ENCODE measurements at regions not wholly inside any gene's neighbourhood (a gene's known extent, or its start where the extent isn't known, plus 50 kb on each side); places are given as distances from the start of the nearest gene placed in this dataset.

GRCh38 chr4:160492181-160492580 lies 1389.3 kb downstream of the RAPGEF2 start:
- Histone ChIP-seq H3K9me2 (replicated peaks; ENCODE audit: insufficient read depth, low read length) (no peaks in the 10 kb centered on the region), H3K4me2 (ENCODE audit: low read depth, low read length) (no peak overlapping the region), H3K79me2 (ENCODE audit: low read length) (no peaks in the 10 kb centered on the region), H3F3A (ENCODE audit: insufficient read depth, low read length) (no peaks in the 10 kb centered on the region), H3K9me3 (replicated peaks; ENCODE audit: insufficient read depth, low read length) (no peaks in the 10 kb centered on the region), H3K36me3 (replicated peaks; ENCODE audit: insufficient read depth, low read length) (no peaks in the 10 kb centered on the region), H3K4me1 (ENCODE audit: low read length) (no peaks in the 10 kb centered on the region), H3K4me3 (ENCODE audit: low read length) (no peak overlapping the region), H3K27me3 (replicated peaks; ENCODE audit: insufficient read depth, low read length) (no peaks in the 10 kb centered on the region), H3K9ac (ENCODE audit: low read length) (no peak overlapping the region), H3K27ac (ENCODE audit: low read length) (no peak overlapping the region), H4K20me1 (ENCODE audit: insufficient read depth, low read length) (no peaks in the 10 kb centered on the region), H2AFZ (ENCODE audit: low read length) (no peak overlapping the region)
- no peak for DNase-seq
- no peak for TF ChIP-seq EZH2phosphoT487 (IDR thresholded peaks at IDR 0.05; ENCODE audit: low read length)
- TF ChIP-seq, protein P1, sequence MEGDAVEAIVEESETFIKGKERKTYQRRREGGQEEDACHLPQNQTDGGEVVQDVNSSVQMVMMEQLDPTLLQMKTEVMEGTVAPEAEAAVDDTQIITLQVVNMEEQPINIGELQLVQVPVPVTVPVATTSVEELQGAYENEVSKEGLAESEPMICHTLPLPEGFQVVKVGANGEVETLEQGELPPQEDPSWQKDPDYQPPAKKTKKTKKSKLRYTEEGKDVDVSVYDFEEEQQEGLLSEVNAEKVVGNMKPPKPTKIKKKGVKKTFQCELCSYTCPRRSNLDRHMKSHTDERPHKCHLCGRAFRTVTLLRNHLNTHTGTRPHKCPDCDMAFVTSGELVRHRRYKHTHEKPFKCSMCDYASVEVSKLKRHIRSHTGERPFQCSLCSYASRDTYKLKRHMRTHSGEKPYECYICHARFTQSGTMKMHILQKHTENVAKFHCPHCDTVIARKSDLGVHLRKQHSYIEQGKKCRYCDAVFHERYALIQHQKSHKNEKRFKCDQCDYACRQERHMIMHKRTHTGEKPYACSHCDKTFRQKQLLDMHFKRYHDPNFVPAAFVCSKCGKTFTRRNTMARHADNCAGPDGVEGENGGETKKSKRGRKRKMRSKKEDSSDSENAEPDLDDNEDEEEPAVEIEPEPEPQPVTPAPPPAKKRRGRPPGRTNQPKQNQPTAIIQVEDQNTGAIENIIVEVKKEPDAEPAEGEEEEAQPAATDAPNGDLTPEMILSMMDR (IDR thresholded peaks at IDR 0.05; ENCODE audit: low read length): no peak
- no peak for TF ChIP-seq EZH2 (optimal IDR thresholded peaks at IDR 0.05; ENCODE audit: low read depth, low read length)

DNA sequence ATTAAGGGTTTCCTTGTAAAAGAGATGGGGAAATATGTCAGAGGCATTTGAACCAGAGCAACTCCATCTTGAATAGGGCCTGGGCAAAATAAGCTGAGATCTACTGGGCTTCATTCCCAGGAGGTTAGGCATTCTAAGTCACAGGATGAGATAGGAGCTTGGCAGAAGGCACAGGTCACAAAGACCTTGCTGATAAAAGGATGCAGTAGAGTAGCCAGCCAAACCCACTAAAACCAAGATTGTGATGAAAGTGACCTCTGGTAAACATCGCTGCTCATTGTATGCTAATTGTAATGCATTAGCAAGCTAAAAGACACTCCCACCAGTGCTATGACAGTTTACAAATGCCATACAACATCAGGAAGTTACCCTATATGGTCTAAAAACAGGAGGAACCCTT lies 1390.3 kb downstream of the RAPGEF2 start:
- Histone ChIP-seq H3K79me2 (ENCODE audit: low read length) (no peaks in the 10 kb centered on the region), H3K4me2 (ENCODE audit: low read depth, low read length) (no peak overlapping the region), H3K4me1 (ENCODE audit: low read length) (no peaks in the 10 kb centered on the region), H2AFZ (ENCODE audit: low read length) (no peak overlapping the region), H3K27ac (ENCODE audit: low read length) (no peak overlapping the region), H3K27me3 (replicated peaks; ENCODE audit: insufficient read depth, low read length) (no peaks in the 10 kb centered on the region), H4K20me1 (ENCODE audit: insufficient read depth, low read length) (no peaks in the 10 kb centered on the region), H3F3A (ENCODE audit: insufficient read depth, low read length) (no peaks in the 10 kb centered on the region), H3K9ac (ENCODE audit: low read length) (no peak overlapping the region), H3K9me2 (replicated peaks; ENCODE audit: insufficient read depth, low read length) (no peaks in the 10 kb centered on the region), H3K9me3 (replicated peaks; ENCODE audit: insufficient read depth, low read length) (no peaks in the 10 kb centered on the region), H3K4me3 (ENCODE audit: low read length) (no peak overlapping the region), H3K36me3 (replicated peaks; ENCODE audit: insufficient read depth, low read length) (no peaks in the 10 kb centered on the region)
- TF ChIP-seq EZH2 (optimal IDR thresholded peaks at IDR 0.05; ENCODE audit: low read depth, low read length) (no peak), EZH2phosphoT487 (IDR thresholded peaks at IDR 0.05; ENCODE audit: low read length) (no peak)
- TF ChIP-seq, protein P1 (IDR thresholded peaks at IDR 0.05; ENCODE audit: low read length): no peak
- no peak for DNase-seq

DNA sequence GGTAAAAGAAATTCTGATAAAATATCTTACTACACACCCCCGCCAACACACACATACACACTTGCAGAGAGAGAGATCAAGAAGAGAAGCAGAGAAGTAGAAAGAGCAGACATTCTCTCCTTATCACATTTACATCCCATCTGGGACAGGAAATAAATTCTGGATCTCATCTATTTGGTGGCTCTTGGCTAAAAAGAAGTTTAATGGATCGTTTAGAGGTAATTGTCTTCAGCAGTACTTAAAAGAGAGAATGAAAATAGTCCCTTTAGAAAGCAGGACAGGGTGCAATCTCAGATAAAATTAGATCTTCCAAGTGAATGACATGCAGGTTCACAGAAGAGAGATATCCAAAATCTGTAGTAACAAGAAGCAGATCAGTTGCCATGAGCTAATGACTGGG lies 1392.5 kb downstream of the RAPGEF2 start:
- H3K36me3 ChIP-seq (replicated peaks; ENCODE audit: insufficient read depth, low read length): no peaks in the 10 kb centered on the region
- H4K20me1 ChIP-seq (ENCODE audit: insufficient read depth, low read length): no peaks in the 10 kb centered on the region
- H3F3A ChIP-seq (ENCODE audit: insufficient read depth, low read length): no peaks in the 10 kb centered on the region
- no peak overlapping the region for H3K4me3 ChIP-seq (ENCODE audit: low read length)
- no peaks in the 10 kb centered on the region for H3K9me2 ChIP-seq (replicated peaks; ENCODE audit: insufficient read depth, low read length)
- no peak overlapping the region for H3K27ac ChIP-seq (ENCODE audit: low read length)
- no peak for DNase-seq
- no peaks in the 10 kb centered on the region for H3K27me3 ChIP-seq (replicated peaks; ENCODE audit: insufficient read depth, low read length)
- no peaks in the 10 kb centered on the region for H3K4me1 ChIP-seq (ENCODE audit: low read length)
- TF ChIP-seq, protein P1 (IDR thresholded peaks at IDR 0.05; ENCODE audit: low read length): no peak
- TF ChIP-seq EZH2 (optimal IDR thresholded peaks at IDR 0.05; ENCODE audit: low read depth, low read length) (no peak), EZH2phosphoT487 (IDR thresholded peaks at IDR 0.05; ENCODE audit: low read length) (no peak)
- no peak overlapping the region for H3K9ac ChIP-seq (ENCODE audit: low read length)
- H3K9me3 ChIP-seq (replicated peaks; ENCODE audit: insufficient read depth, low read length): no peaks in the 10 kb centered on the region
- no peaks in the 10 kb centered on the region for H3K79me2 ChIP-seq (ENCODE audit: low read length)
- no peak overlapping the region for H3K4me2 ChIP-seq (ENCODE audit: low read depth, low read length)
- H2AFZ ChIP-seq (ENCODE audit: low read length): no peak overlapping the region

Data from MM.1S (cell line).